GM21515 (cell line): ENCODE measurements at regions not wholly inside any gene's neighbourhood (a gene's known extent, or its start where the extent isn't known, plus 50 kb on each side); places are given as distances from the start of the nearest gene placed in this dataset.

Experiments used
- ATAC-seq: cut with Tn5 transposase; IDR thresholded peaks from one replicate; pipeline ENCODE4 v1.9.1; 2021; ENCODE audit not compliant: unreplicated experiment

GRCh38 chr17:71360301-71360700, 760.5 kb upstream of the SOX9 start:
- ATAC-seq: no peak

DNA sequence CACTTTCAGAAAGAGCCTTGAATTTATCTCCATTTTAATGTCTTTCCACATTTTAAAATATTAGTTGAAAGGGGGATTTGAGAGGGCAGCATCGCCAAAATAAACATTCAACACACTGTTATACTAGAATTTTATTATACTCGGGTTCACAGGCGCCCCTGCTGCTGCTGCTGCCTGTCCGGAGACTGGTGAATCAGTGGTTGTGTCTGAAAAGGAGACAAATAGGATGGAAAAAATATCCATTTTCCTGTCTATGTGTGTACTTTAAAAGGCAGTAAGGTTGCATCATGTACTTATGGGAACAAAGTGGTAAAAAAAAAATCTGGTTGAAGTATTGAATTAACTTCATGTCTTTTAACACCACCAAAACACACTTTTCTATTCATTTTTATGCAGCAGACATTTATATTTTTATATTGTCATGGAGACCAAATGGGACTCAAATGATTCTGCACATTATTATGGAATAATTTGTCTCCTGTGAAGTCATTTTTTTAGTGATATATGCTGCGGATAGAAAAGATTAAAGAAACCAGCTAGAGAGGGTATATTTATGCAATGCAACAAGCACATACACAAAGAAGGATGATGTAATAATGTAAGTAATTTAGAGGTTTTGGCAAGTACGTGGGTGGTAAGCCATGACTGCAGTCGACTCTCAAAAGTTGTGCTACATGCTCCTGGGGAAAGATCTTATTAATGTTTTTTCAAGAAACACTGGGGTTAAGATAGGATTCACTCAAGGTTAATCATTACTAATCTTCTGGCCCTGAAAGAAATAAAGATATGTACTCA, 759.0 kb upstream of the SOX9 start:
- ATAC-seq: no peak

DNA sequence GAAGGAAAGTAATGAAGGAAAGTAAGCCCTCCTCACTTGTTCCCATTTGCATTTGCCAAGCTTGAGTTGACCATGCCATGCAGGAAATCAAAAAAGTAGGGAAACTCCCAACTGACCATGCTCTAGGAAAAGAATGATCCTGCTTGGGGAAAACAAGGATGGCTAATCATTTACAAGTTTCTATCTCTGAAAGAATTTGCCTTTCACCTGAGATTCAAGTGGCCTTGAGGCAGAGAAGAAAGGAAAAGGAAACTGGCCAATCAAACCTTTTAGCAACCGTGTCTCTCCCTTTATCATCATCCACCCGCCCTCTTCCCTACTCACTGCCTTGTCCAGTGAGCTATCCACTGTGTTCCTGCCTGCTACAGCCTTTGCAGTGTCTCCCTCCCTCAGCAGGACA, 757.2 kb upstream of the SOX9 start:
- ATAC-seq: no peak

GRCh38 chr17:71371809-71372208, 749.0 kb upstream of the SOX9 start:
- no peak for ATAC-seq

- no peak for ATAC-seq
Measured at GRCh38 chr17:71375948-71376347, 744.9 kb upstream of the SOX9 start.

DNA sequence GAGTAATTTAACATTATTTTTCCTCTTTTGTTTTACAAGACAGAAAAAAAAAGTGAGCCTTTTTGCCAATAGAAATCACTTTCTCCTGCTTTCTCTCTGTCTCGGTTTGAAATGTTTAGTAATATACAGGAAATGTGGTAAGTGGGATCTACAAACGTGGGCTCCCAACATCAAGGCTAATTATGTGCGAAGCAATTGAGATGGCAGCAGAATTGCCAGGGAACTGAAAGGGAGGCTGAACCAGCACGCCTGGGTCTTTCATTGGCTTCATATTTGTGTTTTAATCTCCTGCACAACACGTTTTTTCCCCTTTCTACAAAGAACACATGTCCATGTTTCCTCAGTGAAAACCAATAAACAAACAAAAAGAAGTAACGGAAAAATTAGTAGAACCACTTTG, 743.9 kb upstream of the SOX9 start:
- ATAC-seq: no peak

- no peak for ATAC-seq
Measured at GRCh38 chr17:71378036-71378435, 742.8 kb upstream of the SOX9 start.

GRCh38 chr17:71378741-71379140, 742.1 kb upstream of the SOX9 start:
- ATAC-seq: no peak

GRCh38 chr17:71379512-71379911, 741.3 kb upstream of the SOX9 start:
- no peak for ATAC-seq

DNA sequence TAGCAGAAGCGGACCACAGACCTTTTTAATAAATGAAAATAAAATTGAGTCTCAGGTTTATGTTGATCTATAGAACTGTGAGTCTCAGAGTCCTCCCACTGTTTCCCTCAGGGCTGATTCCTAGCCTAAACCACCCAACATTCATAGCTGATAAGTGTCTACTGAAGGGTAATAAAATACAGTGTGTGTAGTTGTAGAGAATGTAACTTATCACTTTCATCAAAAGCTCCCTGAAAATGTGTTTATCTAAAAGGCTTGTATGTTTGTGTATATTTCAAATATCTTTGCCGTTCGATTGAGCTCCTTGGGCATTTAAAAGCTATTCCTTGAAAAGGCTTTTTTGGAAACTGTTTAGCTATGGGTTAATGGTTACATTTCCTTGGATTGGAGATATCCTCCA, 740.3 kb upstream of the SOX9 start:
- ATAC-seq: no peak

DNA sequence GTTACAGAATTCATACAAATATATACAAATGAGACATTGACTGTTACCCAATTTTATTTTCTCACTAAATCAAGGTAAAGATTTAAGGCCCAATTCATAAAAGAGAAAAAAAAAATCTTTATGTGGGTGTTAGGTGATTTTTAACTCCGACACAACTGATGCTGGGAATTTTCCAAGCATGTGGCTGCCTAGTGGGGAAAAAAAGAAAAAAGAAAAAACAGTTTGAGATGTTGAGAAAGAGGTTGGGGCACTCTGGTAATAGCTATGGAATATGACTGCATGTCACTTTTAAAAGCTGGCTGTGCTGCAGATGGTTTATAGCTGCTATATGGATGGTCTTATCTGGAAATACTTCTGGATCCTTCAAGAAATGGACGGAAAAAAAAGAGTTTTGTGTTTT, 739.9 kb upstream of the SOX9 start:
- ATAC-seq: no peak

DNA sequence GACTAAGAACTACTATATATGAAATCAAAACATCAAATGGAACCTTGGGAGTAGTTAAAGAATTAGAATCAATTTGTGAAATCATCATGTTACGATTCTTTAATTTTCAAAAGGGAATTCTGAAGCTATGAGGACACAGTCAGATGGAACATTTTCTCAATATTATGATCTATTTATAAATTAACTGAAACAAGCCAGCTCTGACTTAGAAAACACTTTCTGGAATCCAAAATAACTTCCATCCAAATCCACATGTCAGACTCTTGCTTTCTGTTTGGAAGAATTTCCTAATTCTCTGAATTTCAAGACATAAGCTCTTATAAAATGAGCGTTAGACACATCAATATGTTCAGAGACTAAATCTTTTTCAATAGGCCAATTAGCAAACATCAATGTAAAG, 737.7 kb upstream of the SOX9 start:
- ATAC-seq: no peak

GRCh38 chr17:71387456-71387855, 733.4 kb upstream of the SOX9 start:
- no peak for ATAC-seq

DNA sequence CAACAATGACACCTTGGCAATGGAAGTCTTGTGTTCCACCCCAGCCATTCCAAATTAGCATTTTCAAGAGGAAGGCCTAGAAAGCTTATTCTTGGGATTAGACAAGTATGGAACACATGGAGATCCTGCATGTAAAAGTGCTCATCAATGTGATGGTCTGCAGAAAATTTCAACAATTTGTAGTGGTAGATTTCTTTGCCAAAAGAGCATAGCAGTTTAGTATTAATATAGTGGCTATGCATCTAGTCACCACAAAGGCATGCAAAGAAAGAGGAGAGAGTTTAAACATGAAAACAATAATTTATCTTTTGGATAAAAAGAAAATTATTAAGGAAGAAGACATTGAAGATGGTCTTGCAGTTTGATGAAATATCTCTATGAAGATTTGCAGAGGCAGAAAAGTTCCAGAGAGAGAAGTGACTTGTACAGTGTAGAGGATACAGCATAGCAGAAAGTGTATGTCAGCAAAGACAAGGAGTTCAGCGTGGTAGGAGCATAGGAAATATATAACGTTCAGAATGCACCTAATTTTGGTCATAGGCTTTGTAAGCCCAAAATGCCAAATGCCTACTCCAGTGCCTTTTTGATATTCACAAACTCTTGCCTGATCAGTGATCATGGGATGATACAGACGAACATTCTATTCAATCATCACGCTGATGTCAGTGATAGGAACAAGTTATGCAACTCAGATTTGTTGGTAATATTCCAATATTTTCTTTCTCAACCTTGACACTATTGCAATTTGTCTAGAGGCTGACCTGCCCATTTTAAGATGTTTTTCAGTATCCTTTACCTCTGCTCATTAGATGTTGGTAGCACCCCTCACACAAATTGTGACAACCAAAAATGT, 727.9 kb upstream of the SOX9 start:
- no peak for ATAC-seq

GRCh38 chr17:71395901-71396300, 724.9 kb upstream of the SOX9 start:
- no peak for ATAC-seq

DNA sequence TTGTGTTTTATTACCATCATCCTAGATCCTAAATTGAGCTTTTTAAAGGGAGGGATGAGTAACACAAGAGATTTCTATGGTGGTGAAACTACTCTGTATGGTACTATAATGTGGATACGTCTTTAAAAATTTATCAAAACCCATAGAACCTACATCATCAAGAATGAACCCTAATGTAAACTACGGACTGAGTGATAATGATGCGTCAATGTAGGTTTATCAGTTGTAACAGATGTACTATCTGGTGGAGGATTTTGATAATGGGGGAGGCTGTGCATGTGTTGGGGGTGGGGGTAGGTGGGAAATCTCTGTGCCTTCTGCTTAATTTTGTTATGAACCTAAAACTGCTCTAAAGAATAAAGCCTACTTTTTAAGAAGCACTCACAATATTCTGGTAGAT, 724.1 kb upstream of the SOX9 start:
- no peak for ATAC-seq

DNA sequence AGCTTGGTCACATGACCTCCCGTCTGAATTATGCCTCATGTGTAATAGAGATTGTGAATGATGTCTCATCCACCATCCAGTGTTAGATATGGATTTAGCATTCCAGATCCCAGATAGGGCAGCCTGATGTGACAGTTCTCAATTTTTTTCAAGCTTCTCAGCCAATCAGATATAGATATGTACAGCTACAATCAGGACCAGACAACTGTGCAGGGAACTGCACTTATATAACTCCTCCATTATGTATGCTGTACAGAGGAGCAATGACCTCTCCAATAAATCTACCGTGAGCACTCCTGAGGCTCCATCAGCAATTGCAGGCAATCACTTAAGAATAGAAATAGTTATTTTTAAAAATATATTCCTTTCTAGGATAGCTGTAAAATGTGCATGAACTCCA, 722.8 kb upstream of the SOX9 start:
- ATAC-seq: no peak

DNA sequence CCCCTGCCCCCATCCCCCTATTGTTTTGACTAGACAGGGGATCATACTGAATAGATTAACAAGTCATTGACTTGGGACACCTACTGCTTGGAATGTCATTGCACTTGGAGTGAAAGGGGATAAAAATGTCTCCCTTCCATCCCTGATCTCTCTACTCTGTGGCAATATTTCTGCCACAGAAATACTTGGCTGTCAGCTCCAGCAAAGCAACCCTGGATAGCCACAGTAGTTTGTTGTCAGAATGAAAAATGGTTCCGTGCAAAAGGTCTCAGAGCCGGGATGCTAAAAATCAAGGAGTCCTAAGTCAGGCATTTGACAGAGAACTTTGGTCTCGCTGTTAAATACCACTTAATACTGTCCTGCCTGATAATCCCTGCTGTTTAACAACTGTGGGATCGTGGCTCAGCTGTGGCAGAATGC, 722.0 kb upstream of the SOX9 start:
- no peak for ATAC-seq

GRCh38 chr17:71399221-71399620, 721.6 kb upstream of the SOX9 start:
- no peak for ATAC-seq

GRCh38 chr17:71399649-71400048, 721.2 kb upstream of the SOX9 start:
- no peak for ATAC-seq

- no peak for ATAC-seq
Measured at GRCh38 chr17:71402007-71402406, 718.8 kb upstream of the SOX9 start.

DNA sequence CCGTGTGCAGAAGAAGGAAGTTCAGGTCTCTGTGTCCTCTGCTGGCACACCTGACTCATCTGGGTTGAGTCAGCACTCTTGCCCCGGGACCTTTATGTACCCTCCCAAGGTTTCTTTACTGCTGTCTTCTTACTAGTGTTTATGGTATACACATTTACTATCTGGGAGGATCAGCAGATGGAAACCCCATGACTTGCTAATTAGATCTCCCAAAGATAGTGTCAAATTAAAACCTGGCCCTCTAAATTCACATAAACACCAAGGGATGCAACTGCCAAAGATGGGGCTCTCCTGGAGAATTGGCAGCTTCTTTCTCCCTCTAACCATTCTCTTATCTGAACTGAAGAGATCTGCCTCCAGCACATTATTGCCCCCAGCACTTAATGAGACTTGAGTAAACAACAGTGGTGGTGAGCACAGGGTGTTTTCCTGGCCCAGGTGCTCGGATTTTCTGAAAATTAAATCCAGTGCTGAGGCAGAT, 718.1 kb upstream of the SOX9 start:
- no peak for ATAC-seq
